Body of pancreas (tissue), 4 donors: ENCODE measurements at regions not wholly inside any gene's neighbourhood (a gene's known extent, or its start where the extent isn't known, plus 50 kb on each side); places are given as distances from the start of the nearest gene placed in this dataset.

Experiments used
- POLR2A ChIP-seq, 3 donors: fragments of 450-650 bp; IDR thresholded peaks; one replicate each; pipeline ENCODE4 v1.6.1; 2016; ENCODE audit warnings: antibody characterized with exemption in 3 of 3, mild to moderate bottlenecking in 2 of 3
- TF ChIP-seq, protein P1 (sequence below), 7 experiments: fragments of 450-650 bp in 4 of 7; fragments of 200-600 bp in 3 of 7; sonication (generic) in 3 of 7; IDR thresholded peaks; one replicate each; pipeline ENCODE4 v1.5.1; 2016 to 2019; ENCODE audit warnings: antibody characterized with exemption in 7 of 7

DNA sequence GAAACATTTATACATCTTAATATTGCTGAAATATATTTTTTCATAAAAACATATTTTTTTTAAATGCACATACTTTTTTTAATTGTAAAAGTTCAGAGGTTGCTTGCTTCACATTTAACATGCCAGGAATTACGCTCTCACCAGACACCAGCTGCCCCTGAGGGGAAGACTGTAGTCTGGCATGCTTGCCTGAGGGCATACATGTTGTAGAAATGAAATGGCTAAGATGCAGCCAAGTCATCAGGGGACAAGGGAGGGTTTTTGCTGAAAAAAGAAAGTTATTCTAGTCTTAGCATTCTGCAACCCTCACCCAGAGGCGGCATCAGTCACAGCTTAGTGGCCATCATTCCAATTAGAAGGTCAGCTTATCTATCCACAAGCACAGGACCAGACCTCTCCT is 426.7 kb upstream of the FTMT start:
- no peak for TF ChIP-seq POLR2A (IDR thresholded peaks at IDR 0.05)
- TF ChIP-seq, protein P1, sequence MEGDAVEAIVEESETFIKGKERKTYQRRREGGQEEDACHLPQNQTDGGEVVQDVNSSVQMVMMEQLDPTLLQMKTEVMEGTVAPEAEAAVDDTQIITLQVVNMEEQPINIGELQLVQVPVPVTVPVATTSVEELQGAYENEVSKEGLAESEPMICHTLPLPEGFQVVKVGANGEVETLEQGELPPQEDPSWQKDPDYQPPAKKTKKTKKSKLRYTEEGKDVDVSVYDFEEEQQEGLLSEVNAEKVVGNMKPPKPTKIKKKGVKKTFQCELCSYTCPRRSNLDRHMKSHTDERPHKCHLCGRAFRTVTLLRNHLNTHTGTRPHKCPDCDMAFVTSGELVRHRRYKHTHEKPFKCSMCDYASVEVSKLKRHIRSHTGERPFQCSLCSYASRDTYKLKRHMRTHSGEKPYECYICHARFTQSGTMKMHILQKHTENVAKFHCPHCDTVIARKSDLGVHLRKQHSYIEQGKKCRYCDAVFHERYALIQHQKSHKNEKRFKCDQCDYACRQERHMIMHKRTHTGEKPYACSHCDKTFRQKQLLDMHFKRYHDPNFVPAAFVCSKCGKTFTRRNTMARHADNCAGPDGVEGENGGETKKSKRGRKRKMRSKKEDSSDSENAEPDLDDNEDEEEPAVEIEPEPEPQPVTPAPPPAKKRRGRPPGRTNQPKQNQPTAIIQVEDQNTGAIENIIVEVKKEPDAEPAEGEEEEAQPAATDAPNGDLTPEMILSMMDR (IDR thresholded peaks at IDR 0.05), result no peak
